ENCODE measurements at regions not wholly inside any gene's neighbourhood (a gene's known extent, or its start where the extent isn't known, plus 50 kb on each side); places are given as distances from the start of the nearest gene placed in this dataset.

DNA sequence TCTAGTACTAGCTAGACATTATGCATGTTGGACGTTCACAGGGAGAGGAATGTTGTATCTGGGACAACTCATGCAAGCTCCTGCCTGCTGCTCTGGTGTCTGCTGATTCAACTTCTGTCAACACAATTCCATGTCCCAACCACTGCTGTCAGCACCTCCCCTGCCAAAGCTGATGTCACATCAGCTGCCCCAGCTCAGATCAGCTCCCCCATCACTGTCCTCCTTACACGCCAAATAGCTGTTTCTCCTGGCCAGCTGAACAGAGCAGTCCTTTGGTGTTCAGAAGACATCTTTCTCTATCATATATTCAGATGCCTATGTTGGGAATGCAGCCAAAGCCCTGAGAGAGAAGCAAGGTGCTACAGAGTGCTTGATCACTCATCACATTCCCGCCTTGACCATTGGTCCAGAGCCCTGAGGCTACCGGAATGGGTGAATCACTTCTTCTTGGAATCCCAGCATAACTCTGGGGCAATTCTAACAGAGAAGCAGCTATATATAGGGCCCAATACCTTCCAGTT is 223.3 kb downstream of the SEC61B start:
- no peak for DNase-seq

DNA sequence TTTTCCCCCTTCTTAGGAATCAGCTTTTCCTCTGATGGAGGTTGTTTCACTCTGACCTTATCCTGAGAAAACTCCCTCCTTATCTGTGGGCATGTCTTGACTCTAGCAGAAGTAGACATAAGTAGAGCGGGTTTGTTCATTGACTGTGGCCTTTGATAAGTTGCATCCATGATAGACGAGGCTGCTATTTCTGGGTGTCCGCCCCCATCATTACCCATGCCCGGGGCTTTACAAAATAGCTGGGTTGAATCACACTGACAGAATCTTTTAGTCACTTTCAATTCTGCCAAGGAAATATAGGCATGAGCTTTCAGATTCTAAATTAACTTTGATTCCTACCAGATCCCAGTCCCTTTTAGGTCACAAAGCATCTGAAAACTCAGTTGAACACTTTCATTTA is 223.8 kb downstream of the SEC61B start:
- no peak for DNase-seq

DNA sequence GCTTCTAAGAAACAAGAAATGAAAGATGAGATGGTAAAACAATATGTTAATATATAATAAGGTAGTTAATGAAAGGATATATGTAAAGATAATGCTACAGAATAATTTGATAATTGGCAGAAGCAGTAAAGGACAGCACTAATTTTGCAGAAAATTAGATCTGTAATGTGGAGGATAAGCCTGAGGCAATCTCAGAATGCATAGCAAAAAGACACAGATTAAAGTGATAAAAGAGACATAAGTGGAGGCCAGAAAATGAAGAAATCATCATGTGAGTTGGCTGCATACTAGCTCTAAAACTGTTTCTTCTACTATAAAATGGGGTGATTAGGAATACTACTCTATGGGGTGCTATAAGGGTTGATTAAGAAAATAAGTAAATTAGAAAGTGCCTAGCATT is 225.9 kb downstream of the SEC61B start:
- no peak for DNase-seq

DNA sequence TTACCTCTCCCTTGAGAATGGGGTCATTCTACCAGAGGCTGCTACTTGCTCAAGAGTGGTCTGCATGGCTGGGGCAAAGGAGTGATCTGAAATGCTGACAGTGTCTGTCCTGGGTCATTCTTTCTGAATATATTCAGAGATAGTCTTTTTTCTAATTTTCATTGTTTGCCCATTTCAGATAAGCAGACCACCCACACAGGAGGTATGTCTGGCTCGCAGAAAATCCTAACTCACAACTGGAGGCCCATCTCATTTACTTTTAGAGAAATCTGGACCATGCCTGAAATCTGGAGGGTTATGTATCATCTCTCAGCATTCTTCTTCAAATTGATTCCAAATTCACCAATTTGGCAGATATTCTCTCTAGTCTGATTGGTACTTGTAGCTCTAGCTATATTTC is 227.6 kb downstream of the SEC61B start:
- DNase-seq: no peak

DNA sequence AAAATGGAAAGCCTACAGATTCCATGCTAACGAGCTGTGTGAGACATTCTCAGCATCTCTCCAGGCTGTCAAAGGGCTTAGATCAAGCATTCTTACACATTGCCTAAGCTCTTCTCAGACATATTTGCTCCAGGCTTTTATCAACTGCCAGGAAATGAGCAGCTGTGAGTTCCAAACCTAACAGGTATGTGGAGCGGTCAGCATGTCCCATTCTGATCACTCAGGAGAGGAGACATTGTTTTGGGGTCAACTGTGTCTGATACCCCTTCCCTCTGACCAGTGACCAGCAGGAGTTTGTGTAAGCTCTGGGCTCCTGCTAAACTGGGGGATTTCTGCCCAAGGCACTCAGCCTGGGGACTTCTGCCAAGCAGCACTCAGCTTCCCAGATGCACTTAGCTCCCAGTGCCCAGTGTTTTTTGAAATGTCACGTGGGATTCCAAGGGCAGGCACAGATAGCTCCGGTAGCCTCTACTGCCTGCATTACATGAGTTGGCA is 229.1 kb downstream of the SEC61B start:
- no peak for DNase-seq

DNA sequence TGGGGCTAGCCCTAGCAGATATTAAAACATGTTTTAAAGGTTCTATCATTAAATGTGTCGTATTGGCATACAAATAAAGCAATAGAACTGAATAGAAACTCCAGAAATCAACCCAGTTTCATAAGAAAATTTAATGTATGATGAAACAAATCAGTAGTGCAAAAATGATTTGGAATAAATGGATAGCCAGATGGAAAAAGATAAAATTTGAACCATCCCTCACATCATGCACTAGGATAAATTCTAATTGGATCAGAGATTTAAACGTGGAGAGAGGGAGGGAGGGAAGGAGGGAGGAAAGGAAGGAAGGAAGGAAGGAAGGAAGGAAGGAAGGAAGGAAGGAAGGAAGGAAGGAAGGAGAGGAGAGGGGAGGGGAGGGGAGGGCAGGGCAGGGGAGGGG is 235.3 kb downstream of the SEC61B start:
- DNase-seq: no peak

DNA sequence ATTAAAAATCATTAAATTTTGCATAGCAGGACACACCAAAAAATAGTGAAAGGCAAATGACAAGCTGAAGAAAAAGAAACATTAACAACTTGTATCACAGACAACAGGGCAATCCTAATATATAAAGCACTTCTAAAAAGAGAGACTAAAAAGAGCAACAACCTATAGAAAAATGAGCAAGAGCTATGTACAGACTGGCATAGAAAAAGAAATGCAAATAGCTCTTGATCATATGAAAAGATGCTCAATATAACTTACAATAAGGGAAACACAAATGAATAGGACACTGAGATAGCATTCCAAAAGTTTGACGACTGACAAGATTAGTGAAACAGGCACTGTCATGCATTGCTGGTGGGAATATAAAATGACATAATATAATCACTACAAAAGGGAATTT is 235.9 kb downstream of the SEC61B start:
- DNase-seq: no peak

DNA sequence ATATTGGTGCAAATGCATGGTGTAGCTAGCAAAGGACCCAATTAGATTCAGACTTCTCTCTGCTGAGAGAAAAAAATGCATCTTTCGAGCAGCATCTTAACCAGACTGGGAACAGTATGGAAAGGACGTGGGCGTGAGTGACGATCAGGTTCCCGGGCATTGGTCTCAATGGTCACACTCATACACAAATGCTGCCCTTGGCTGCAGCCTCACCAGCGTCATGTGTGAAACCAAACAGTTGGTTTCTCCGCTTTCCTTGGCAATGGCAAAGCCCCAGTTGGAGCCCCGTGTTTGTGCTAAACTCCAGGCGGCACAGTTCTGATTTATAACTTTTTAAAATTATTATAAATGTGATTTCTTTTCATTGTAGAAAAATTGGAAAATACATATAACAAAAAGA is 237.8 kb downstream of the SEC61B start:
- DNase-seq: no peak

DNA sequence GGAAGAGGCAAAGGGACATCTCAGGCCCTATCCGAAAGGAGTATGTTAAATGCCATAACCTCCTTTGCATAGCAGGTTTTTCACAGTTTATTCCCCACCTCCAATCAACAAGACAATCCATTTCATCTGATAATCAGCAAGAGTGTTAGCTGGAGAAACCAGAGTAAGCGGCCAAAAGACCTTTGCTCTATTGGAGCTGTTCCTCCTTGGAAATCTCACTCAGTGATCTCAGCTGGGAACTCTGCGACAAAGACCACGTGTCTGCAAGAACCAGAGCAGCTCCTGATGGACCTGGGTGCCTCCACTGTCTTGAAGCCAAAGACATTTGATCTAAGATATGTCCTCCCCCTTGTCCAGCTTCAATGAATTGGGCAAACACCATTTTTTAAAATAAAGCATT is 241.0 kb downstream of the SEC61B start:
- DNase-seq: no peak

DNA sequence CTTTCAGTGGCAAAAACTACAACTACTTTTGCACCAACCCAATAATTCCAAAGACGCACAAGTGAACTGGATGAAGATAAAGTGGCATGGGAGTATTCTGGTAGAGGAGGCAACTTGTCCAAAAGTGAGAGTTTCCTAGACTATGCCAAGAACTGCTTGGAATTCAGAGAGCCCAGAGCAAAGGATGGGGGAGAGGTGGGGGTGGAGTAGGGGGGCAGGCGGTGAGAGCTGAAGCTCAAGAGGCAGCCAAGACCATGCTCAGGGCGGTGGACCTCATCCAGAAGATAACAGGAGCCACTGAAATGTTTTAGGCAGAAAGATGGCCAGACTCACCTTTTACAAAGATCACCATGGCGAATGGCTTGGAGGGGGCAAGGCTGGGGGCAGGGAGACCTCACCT is 242.5 kb downstream of the SEC61B start:
- no peak for DNase-seq

DNA sequence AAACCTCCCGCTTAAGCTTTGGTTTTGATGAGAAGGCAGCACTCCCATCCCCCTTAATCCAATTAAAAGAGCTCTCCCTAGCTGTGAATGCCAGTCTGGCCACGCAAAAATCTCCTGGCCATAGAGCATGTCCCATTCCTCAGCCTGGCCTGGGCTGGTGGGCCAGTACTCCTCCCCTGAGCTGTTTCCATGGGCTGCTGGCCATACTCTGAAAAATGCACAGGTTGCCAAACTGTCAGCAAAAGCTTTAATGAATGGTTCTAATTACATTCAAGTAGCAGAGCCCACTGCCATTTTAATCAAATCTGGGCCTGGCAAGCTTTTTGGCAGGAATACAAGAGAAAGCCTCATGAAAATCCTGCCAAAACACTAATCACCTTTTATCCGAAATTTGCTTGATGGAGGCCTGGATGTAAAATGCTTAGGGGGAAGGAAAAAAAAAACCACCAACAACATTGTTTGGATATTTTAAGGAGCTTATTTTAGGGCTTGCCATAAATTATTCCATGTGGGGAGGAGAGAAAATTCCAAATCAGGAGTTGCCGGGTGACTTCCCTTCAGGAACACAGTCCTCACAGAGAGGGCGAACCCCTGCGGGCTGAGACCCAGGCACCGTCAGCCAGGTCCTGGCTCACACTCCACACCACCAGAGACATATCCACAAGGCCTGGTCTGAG is 243.3 kb downstream of the SEC61B start:
- DNase-seq: no peak

DNA sequence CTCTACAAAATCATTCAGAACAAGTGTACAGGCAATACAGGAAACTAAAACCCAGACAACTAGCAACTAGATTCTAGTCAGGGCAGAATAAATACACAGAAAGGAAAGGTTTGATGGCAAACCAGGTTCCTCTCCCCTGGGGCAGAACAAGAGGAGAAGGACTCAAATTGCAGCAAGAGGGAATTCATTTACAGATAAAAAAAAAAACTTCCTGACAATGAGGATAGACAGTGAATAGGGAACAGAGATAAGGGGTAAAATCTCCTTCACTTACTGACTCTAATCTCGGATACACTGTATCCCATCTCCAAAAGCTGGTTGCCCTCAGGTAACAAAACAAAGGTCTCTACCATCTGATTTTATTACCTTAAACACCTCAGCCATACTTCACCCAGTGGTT is 244.0 kb downstream of the SEC61B start:
- no peak for DNase-seq

DNA sequence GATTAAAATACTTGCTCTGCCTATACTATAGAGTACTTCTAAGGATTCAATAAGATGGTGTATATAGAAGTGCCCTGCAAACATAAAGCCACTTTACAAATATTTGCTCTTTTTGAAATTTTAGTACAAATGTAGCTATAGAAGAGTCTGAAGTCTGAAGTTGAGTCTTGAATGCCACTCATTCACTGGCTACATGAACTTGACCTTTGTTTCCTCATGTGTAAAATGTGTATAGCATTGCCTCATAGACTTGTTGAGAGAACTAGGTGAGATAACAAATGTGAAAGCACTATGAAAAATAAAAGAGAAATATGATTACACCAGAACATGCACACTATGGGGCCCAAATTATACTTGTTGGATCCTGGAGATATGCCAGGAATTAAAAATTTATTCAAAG is 244.7 kb downstream of the SEC61B start:
- no peak for DNase-seq

DNA sequence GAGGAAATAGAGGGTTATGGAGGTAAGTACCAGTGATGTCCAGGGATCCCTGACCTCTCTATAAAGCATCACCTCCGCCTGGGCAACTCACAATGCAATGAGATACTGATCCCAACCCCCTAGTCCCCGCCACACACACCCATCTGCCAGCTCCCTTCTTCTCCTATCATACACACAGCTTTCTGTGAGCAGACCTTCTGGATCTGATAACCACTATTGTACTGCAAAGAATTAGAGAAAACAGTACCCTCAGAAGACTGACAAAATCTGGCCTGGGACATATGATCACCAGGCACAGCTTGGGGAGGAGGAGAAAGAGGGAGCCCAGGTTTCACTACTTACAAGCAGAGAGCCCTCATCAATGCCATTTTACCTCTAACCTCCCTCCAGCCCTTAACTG is 249.0 kb downstream of the SEC61B start:
- no peak for DNase-seq

DNA sequence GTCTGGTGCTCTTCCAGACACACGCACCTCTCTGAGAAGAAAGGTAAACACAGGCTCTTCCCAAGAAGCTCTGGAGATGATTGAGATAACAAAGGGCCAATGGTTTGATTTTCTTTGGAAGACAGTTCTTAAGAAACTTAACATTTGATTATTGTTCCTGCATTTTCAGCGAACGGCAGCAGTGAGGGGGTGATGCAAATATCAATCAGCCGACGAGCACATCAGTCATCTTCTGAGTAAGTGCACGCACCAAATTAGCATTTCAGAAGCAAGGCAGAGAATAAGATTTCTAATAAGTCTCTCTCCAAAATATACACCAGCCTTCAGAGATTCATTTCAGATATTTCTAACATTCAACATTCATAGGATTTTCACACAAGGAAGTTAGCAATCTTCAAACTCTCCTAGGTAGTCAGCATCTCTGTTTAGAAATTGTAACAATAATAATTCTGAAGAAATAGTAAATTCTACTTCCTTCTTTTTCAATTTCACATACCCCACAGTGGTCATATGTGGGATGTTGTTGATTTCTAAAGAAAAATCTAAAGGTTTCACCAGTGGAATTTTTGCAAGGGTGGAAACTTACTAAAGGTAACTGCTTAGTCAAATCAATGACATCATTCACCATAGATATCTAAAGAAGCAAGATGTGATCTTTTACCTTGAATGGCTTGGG is 250.3 kb downstream of the SEC61B start:
- no peak for DNase-seq

DNA sequence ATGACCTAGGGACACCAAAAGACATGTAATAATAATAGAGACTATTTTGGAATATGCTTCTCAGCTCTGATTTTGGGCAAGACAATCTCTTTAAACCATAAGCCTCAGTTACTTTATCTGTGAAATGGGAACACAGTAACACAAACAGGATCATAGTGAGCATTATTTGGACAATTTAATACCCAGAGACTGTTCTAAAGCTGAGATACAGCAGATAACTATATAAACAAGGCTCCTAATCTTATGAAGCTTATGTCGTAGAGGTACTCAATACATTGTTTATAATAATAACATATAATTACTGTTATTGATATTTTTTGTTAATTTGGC is 250.8 kb downstream of the SEC61B start:
- no peak for DNase-seq

DNA sequence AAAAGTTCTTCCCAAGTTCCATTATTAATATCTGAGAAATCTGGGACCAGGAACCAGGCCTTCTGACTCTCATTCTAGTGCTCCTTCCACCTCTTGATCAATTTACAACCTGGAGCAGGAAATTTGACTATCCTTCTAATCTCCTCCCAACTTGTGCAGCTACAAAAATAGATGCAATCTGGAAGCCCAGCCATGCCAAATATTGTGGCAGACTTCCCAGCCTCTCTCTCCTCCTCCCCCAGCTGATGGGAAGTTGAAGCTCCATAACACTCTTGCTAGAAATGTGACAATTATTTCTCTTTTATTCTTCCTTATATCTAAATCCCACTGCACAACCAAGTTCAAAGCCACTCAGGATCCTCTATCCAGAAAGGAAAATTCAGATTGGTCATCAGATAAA is 252.1 kb downstream of the SEC61B start:
- no peak for DNase-seq

DNA sequence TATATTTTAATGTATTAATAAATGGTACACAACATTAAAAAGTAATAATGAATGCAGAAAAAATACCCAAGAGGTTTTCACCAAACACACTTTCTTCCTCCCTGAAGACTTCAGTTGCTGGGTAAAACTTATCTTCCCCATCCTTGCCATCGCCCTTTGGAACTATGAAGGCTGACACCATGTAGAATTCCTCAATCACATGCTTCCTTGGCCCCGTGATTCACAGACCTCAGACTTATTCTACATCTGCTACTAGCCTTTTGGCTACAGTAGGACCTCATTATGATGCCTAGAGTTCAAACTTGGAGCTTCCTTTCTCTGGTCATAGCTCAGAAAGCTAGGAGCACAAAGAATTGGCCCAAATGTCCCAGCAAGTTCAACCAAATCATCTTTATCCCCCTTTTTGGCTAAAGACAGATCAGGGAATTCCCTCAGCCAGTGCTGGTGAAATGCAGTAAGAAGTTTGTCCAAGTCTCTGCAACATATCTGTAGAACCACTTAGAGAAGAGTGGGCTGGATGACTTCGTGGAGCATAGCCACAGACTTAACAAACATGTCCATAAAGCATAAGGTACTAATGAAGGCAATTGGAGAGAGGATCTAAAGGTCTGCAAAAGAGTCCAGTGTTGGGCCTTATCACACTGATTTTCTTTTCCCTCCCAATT is 253.5 kb downstream of the SEC61B start:
- DNase-seq: no peak

DNA sequence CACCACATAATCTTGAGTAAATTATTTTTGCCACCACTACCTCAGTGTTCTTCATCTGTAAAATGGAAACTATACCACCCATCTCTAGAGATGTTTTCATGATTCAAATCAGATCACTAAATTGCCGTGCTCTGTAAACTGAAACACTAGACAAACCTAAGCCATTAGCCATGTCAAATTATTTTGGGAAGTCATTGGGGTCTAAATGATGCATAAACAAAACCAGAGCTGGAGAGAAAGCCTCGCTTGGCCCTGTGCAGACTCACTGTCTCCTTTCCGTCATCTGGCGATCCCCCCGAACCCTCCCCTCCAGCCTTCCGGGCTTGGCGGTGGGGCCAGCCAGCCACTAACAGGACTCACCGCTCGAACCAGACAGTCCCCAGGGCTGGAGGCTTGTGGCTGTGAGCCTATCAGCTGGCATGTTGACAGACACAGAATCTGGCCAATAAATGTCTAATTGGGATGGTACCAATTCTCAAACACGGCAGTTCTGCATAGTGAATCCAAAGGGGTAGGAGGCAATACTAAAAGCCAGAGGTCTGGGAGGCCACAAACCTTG is 256.5 kb downstream of the SEC61B start:
- no peak for DNase-seq

DNA sequence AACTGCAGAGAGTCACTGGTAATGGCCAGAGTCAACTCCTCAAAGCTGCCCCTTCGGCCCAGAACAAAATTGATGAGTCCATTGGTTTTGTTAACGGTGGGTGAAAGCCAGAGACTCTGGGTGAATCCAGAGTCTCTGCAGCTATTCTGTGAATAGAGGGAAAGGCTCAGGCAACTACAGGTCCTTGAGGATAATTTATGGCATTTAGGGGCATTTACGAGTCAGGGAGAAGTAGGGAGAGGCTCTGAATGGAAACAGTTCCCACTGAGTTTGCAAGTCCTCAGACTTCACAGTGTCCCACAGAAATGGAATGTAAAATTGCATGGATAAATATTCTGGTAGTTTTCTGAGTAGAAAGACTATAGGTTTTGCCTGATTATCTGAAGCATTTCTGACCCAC is 257.8 kb downstream of the SEC61B start:
- DNase-seq: no peak

DNA sequence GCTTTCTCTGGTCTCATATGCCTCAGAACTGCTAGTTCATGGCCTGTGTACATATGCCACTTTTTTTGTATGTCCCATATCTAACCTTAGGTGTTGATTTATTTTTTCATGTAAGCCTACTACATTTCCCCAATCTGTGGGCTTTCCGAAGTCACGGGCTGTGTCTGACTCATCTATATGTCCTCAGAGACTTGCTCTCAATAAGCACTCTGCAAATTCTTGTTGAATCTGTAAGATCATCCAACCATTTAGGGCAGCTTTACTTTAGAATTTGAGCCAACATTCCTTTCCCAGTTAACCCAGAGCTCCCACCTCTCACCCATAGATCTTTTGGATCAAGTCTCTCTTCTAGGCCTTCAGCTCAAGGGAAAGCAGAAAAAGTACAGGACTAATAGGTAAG is 263.4 kb downstream of the SEC61B start:
- no peak for DNase-seq

DNA sequence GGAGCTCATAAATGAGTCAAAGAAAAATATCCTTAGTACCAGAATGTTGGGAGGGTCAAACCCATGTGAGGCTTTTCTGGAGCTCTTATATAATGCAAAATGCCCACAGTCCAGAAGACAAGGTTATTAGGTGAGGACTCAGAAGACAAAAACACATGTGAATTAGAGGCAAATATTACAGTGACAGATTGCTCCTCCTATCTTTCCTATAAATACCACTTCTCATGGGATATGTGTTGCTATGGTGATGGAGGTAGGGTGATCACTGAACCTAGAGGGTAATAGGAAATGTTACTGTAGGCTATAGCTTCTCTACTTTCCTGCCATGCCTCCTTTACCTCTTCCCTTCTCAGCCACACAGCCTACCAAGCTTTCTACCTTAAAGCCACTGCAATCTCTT is 264.6 kb downstream of the SEC61B start:
- DNase-seq: no peak

DNA sequence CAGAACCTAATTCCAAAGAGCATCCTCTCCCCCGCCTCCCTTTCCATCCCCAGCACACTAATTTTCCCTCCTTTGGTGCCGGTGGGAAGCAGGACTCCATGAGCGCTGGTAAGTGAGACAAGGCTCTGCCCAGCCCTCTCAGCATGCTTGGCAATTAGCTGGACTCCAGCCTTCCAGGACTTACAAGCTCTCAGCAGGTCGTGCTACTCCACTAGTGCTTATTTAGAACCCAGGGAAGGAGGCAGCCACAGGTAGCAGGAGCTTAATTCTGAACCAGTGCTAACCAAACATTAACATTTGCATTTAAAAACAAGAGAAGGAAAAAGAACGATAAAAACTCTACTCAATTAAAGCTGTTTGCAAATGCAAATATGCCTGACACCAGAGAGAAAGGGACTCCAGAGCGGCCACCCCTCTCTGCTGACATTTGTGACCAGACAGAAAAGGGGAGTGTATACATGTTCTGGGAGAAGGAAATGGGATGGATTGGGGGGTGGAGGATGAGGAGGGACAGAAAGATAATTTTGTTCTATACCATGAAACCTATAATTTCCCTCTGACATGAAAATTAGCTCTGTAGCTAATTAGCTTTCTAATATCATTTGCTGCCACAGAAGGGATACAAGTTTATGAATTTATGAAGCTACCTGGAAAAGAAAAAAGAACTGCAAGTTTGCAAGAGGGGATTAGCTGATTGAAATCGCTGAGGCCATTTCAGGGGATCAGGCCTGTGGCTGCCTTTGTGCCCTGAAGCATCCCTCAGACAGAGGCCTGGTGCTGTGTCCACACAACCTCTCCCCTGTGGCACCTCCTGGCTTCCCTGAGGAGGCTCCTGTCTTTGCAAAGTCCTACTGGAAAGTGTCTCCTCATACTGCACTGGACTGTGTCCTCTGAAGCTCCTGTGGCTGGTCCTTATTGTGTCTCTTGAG is 266.3 kb downstream of the SEC61B start:
- DNase-seq: no peak
